ENCODE measurements at regions not wholly inside any gene's neighbourhood (a gene's known extent, or its start where the extent isn't known, plus 50 kb on each side); places are given as distances from the start of the nearest gene placed in this dataset.

- TF ChIP-seq CTCF (IDR thresholded peaks at IDR 0.05 in 4 of 5, conservative IDR thresholded peaks at IDR 0.05 in 1 of 5): no peak
- TF ChIP-seq POLR2A (IDR thresholded peaks at IDR 0.05): no peak
- H3K27me3 ChIP-seq: no peaks in the 10 kb centered on the region
- ATAC-seq (no peak), DNase-seq (no peak)
- no peaks in the 10 kb centered on the region for H3K4me1 ChIP-seq
- H3K9me3 ChIP-seq: no peaks in the 10 kb centered on the region
- H3K4me3 ChIP-seq: no peak overlapping the region
- no peak overlapping the region for H3K27ac ChIP-seq
- in situ Hi-C loops (cut with MboI; ENCODE audit: low sequenced_read_pairs in 4 of 4) (no loop called here), intact Hi-C loops (cut with DNase I; ENCODE audit: low total_unique reads) (no loop called here)
- H3K36me3 ChIP-seq: no peaks in the 10 kb centered on the region
Measured at GRCh38 chr4:10816571-10816970, 132.0 kb upstream of the CLNK start.

GRCh38 chr4:10811991-10812390 is 127.4 kb upstream of the CLNK start:
- no peak overlapping the region for H3K4me3 ChIP-seq
- H3K4me1 ChIP-seq: no peaks in the 10 kb centered on the region
- no peak overlapping the region for H3K27ac ChIP-seq
- H3K9me3 ChIP-seq: no peaks in the 10 kb centered on the region
- no peaks in the 10 kb centered on the region for H3K36me3 ChIP-seq
- TF ChIP-seq POLR2A (IDR thresholded peaks at IDR 0.05) (no peak), CTCF (IDR thresholded peaks at IDR 0.05 in 4 of 5, conservative IDR thresholded peaks at IDR 0.05 in 1 of 5) (no peak)
- DNase-seq (no peak), ATAC-seq (no peak)
- intact Hi-C loops (cut with DNase I; ENCODE audit: low total_unique reads) (no loop called here), in situ Hi-C loops (cut with MboI; ENCODE audit: low sequenced_read_pairs in 4 of 4) (no loop called here)
- no peaks in the 10 kb centered on the region for H3K27me3 ChIP-seq

- intact Hi-C loops (cut with DNase I; ENCODE audit: low total_unique reads): no loop called here
- ATAC-seq: no peak
Measured at GRCh38 chr4:10810411-10810810, 125.8 kb upstream of the CLNK start.

GRCh38 chr4:10809905-10810304 is 125.3 kb upstream of the CLNK start:
- intact Hi-C loops (cut with DNase I; ENCODE audit: low total_unique reads): no loop called here
- no peak for ATAC-seq
- in situ Hi-C loops (cut with MboI; ENCODE audit: low sequenced_read_pairs in 4 of 4): no loop called here

More at GRCh38 chr4:10810411-10810810, 125.8 kb upstream of the CLNK start:
- no peak overlapping the region for H3K27ac ChIP-seq
- in situ Hi-C loops (cut with MboI; ENCODE audit: low sequenced_read_pairs in 4 of 4): no loop called here
- H3K36me3 ChIP-seq: no peaks in the 10 kb centered on the region
- H3K27me3 ChIP-seq: no peaks in the 10 kb centered on the region
- H3K9me3 ChIP-seq: no peaks in the 10 kb centered on the region
- no peaks in the 10 kb centered on the region for H3K4me1 ChIP-seq
- no peak overlapping the region for H3K4me3 ChIP-seq
- no peak for TF ChIP-seq POLR2A (IDR thresholded peaks at IDR 0.05)
- no peak for DNase-seq

GRCh38 chr4:10808591-10808990 is 124.0 kb upstream of the CLNK start:
- no peak for ATAC-seq
- TF ChIP-seq POLR2A (IDR thresholded peaks at IDR 0.05) (no peak), CTCF (IDR thresholded peaks at IDR 0.05 in 4 of 5, conservative IDR thresholded peaks at IDR 0.05 in 1 of 5) (no peak)
- H3K36me3 ChIP-seq: no peaks in the 10 kb centered on the region
- in situ Hi-C loops (cut with MboI; ENCODE audit: low sequenced_read_pairs in 4 of 4) (no loop called here), intact Hi-C loops (cut with DNase I; ENCODE audit: low total_unique reads) (no loop called here)
- H3K27ac ChIP-seq: no peak overlapping the region
- no peaks in the 10 kb centered on the region for H3K27me3 ChIP-seq
- H3K9me3 ChIP-seq: no peaks in the 10 kb centered on the region
- H3K4me3 ChIP-seq: no peak overlapping the region
- H3K4me1 ChIP-seq: no peaks in the 10 kb centered on the region
- no peak for DNase-seq

More at GRCh38 chr4:10809905-10810304, 125.3 kb upstream of the CLNK start:
- Histone ChIP-seq H3K27me3 (no peaks in the 10 kb centered on the region), H3K4me1 (no peaks in the 10 kb centered on the region), H3K9me3 (no peaks in the 10 kb centered on the region), H3K27ac (no peak overlapping the region), H3K36me3 (no peaks in the 10 kb centered on the region), H3K4me3 (no peak overlapping the region)
- TF ChIP-seq POLR2A (IDR thresholded peaks at IDR 0.05) (no peak), CTCF (IDR thresholded peaks at IDR 0.05 in 4 of 5, conservative IDR thresholded peaks at IDR 0.05 in 1 of 5) (no peak)
- no peak for DNase-seq

Measured in gastrocnemius medialis (tissue), 4 donors.